HG03469 (cell line): ENCODE measurements at regions not wholly inside any gene's neighbourhood (a gene's known extent, or its start where the extent isn't known, plus 50 kb on each side); places are given as distances from the start of the nearest gene placed in this dataset.
"Not testable (repeated sequence)": the region's sequence is repeated elsewhere in the genome, so short reads cannot be mapped to it uniquely, and the experiment has no call there.

Experiments
- ATAC-seq: cut with Tn5 transposase; IDR thresholded peaks from one replicate; pipeline ENCODE4 v1.9.1; 2021; ENCODE audit warnings: mild to moderate bottlenecking, moderate library complexity, moderate number of reproducible peaks; ENCODE audit not compliant: unreplicated experiment

DNA sequence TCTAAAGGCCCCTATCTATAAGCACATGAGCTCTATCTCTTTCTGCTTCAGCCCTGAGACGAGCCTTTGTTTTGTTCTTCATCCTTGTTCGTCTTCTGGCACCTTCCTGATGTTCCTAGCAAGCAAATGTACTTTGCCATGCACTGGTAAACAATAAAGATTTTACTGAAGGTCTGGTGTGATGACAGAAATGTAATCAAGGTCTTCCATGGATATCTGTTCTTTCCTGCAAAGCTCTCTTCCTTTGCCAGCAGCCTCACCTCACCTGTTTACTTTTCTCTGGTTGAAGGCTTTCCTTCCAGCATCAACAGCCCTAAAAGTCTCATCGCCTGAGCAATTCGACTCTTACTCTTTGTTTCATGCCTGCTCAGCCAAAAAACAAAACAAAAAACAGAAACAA lies 330.3 kb downstream of the PCNX1 start:
- no peak for ATAC-seq

DNA sequence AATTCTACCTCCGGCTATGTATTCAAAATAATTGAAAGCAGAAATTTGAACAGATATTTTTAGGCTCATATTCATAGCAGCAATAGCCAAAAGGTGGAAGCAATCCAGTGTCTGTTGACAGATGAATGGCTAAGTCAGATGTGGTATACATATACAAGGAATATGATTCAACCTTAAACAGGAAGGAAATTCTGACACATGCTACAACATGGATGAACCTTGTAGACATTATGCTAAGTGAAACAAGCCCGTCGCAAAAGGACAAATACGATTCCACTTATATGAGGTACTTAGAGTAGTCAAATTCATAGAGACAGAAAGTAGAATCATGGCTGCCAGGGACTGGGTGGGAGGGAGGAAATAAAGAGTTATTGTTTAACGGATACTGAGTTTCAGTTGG lies 331.6 kb downstream of the PCNX1 start:
- no peak for ATAC-seq

DNA sequence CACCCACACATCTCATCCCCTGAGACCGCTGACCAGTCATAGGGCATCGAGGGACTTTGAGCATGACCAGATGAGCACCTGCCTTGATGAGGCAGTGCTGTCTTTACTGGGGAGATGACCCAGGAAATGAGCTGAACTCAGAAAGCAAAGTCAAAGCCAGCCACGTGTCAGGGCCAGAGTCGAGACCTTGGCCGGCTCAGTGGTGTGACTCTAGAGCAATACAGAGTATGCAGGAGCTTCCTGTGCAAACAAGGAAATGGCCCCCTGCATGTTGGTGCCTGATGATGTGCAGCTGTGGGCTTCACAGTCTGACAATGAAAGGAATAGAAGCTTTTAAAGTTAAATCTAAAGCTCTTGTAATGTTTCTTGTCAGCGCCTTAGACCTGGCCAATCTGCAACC lies 332.9 kb downstream of the PCNX1 start:
- no peak for ATAC-seq

DNA sequence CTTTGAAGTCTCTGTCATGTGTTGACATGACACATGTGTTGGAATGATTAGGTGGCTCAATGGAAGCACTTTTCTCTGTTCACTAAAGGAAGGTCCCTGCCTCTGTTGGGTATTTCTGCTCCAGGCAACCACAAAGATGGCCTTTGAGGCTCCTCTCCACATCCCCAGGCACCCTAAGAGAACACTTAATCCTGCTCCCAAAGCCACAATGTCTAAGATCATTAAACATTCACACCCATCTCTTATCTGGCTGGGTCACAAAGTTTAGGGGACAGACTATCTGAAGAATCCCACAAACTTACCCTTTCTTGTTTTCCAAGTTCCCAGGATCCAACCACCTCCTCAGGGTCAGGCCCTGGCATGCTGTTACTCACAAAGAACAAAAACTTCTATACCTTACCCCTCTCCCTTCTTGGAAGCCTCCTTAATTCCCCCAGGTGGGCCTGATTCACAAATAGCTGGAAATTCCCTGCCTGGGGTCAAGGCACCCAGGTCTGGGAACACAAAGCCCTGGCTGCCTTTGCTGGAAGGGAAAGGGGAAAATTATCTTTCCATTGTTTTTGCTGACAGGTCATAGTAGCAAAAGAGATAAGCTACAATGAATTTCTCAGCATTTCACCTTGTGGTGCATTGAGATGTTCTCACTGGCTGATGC lies 333.7 kb downstream of the PCNX1 start:
- no peak for ATAC-seq

DNA sequence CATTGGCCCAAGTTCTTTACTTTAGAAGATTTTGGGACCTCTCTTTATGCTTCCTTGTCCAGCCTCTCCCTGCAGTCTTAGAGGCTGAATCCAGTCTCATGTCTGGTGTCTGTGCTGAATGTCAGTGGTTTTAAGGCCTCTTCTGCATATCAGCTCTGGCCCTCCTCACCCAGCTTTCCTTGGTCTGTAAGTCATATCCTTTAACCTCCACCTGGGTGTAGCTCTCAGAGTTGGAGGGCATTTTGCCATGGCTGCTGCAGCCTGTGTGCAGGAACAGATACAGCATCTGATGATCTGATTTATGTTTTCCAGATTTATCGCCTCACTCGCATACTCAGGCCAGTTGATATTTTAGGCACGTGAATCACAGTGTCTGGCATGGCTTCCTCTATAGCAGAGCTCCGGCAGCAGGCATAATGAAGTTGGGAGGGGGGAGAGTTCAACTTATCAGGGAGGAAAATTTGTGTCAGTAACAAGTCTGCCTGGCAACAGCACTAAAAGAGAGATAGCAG lies 335.0 kb downstream of the PCNX1 start:
- no peak for ATAC-seq

DNA sequence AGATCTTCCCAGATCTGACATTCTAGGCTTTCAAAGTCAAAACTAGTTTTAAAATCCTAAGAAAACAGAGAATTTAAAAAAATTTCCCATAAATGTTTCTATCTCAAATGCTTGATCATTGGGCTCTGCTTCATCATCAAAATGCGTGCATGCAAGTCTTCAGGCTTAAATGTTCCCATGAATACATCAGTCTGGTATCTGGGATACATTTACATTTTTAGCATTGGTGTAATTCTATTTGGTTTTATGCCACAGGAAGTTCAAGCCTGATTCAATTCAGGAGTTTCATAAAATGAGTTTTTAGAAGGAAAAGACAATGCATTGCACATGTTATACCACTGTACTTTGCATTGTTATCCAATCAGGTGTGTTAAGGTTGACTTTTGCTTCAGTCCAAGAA lies 336.4 kb downstream of the PCNX1 start:
- ATAC-seq: no peak

DNA sequence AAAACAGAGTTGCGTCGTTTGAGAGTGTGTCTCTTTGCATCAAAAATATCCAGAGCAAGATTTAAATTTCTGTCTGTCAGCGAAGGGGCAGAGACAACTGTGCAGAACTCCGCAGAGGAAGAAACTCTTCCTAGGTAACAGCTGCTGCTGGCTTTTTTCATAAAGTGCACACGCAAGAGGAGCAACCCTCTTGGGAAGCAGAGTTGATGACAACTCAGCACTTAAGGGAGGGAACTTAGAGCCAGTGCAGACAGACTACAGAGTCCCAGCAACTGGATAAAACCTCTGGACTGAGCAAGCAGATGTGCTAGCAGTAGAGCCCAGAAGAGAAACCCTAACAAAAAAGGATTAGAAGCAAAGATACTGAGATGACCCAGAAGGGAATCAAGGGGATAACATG lies 337.1 kb downstream of the PCNX1 start:
- ATAC-seq: no peak

DNA sequence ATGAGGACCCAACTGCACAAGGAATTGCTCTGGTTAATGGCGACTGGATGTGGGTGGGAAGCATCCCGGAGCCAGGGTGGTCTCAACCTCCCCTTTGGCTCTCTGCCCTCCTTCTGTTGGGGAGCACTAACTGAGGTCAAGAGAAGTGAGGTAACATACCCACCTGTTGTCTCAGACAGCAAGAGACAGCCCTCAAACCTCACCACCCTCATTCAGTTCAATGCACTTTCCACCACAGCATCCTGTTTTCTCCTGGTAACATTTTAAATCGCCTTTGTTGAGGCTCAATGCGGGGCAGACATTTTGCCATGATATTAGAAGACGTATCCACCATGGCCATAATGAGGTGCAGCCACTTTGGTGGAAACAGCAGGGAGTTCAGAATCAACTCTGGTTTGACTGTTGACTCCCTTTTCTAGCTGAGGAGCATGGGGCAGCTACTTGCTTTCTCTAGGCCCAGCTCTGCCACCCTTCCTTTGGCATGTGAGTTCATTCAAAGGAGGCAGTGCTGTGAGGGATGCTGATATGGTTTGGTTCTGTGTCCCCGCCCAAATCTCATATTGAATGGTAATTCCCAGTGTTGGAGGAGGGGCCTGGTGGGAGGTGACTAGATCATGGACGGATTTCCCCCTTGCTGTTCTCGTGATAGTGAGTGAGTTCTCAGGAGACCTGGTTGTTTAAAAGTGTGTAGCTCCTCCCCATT lies 338.6 kb downstream of the PCNX1 start:
- no peak for ATAC-seq

DNA sequence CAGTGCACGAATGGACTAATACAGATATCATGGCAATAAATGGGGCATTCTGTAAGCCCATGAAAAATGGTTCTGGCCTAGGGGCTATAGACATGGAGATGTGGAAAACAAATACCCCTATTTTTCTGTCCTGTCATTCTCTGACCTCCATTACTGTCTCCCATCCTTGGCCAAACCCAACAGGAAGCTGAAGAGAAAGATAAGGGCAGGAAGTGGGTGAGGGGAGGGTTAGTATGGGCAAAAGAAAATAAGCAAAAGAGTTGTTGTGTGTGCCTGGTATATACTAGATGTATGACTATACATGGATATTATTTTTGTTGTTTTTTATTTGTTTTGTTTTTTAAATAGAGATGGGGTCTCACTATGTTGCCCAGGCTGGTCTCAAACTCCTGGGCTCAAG lies 339.3 kb downstream of the PCNX1 start:
- ATAC-seq: no peak

DNA sequence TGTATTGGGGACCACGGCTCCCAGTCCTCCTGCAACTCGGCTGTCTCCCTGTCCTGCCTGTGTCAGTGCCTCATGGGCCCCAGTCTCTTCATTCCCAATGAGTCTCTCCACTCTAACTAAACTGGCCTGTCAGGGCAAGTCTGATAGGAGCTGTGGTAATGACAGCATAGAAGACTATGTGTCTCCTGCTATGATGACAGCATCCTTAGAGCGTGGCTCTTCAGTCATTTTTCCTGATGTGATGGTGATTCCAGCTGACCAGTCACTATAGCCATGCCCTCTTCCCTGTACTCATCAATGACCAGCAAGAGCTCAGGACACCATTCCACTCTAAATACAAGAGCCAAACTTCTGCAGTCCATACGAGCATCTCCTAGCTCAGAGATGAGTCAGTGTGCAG lies 339.8 kb downstream of the PCNX1 start:
- ATAC-seq: no peak

DNA sequence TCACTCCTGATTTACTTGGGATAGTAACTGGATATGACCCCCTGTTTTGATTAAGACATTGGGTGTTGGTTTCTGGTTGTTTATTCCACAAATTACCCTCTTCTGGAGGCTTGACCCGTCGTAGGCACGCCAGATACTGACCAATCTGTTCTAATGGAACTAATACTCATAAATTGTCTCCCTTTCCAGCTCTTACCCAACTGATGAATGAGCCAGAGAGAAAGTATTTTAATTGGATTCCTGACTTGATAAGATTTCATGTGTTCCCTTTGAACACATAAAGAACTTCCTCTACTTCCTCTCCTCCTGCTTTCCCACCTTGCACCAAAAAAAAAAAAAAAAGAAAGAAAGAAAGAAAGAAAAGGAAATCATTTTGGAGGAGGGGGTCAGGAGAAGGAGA lies 340.9 kb downstream of the PCNX1 start:
- ATAC-seq: no peak

DNA sequence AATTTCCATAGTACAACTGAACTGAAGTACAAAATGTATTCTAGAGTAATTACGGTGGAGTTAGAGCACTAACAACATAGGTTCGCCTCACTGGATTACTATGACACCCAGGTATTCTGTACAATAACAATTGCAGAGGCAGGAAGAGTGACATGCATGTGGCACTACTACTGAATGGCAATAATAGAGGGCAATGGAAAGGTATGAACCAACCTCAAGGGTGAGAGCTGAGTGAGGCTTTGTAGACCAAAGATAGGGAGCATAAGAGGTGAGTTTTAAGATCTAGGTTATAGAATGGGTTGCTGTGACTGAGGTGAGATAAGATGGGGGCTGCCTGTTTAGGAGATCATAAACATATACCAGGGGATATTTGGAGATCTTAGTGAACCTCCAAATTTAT lies 343.1 kb downstream of the PCNX1 start:
- ATAC-seq: no peak

DNA sequence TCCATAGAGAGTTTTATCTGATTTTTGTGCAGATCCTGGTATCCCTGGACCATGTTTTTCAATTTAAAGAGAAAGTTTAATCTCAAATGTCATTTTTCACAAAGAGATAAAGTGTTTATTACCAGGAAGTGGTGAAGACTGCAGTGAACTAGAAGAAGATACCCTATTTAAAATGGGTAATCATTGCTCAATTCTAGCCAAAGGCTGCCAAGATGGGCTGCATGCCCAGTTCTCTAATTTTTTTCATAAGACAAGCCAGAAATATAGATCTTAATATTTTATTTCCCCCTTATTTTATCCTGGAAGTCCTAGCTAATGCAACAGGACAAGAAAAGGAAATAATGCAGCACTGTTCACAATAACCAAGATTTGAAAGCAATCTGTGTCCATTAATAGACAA lies 343.5 kb downstream of the PCNX1 start:
- no peak for ATAC-seq

DNA sequence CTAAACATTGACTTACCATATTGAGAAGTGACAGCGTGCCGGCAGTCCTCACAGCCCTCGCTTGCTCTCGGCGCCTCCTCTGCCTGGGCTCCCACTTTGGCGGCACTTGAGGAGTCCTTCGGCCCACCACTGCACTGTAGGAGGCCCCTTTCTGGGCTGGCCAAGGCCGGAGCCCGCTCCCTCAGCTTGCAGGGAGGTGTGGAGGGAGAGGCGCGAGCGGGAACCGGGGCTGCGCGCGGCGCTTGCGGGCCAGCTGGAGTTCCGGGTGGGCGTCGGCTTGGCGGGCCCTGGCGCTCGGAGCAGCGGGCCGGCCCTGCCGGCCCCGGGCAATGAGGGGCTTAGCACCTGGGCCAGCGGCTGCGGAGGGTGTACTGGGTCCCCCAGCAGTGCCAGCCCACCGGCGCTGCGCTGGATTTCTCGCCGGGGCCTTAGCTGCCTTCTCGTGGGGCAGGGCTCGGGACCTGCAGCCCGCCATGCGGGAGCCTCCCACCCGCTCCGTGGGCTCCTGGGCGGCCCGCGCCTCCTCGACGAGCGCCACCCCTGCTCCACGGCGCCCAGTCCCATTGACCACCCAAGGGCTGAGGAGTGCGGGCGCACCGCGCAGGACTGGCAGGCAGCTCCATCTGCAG lies 346.9 kb downstream of the PCNX1 start:
- not testable (repeated sequence) for ATAC-seq

DNA sequence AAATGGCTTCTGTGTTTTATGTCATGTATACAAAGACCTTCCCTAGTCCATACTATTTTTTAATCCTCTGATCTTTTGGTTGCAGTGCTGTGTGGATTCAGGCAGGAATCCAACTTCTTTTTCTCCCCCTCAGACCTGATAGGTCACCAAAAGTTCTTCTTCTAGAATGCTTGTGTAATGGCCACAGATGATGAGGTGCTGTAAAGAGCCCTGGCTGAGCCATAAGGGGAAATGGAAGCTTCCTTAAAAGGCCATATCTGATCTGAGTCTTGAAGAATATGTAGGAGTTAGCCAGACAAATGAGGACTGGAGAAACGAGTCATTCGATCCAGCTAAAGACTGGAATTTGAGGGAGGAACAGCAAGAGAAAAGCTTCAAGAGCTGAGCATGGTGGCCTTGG lies 353.9 kb downstream of the PCNX1 start:
- no peak for ATAC-seq

DNA sequence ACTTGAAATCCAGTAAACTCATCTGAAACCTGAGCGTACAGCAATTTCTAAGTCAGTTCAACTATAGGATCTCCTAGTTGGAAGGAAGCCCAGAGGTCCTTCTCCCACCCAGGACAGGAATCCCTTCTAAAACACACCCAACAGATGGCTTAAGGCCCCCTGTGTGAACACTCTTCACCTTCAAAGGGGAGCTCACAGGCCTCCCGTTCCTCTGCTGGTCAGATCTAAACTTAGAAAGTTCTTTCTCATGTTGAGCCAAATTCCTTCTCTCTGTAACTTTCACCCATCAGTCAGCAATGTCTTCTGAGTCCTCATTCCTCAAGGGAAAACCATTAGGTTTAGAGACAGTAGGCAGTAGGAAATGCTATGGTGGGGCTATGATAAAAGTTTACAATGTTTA lies 355.2 kb downstream of the PCNX1 start:
- no peak for ATAC-seq

DNA sequence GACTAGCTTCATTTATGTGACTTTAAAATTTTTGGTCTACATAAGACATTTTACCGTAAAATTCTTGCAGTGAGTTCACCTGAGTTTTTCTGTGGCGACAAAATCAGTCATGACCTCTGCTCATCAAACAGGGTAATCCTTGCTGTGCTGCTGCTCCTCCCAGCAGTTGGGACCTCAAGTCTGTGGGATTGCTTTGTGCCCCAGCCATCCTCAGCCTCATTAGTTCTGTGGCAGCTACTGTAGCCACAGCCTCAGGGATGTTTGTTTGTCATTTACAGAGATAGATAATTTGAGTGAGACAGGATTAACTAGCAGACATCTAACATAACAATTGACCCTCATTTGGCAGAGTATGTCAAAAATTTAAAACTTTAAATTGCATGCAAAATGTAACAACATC lies 357.0 kb downstream of the PCNX1 start:
- ATAC-seq: no peak

DNA sequence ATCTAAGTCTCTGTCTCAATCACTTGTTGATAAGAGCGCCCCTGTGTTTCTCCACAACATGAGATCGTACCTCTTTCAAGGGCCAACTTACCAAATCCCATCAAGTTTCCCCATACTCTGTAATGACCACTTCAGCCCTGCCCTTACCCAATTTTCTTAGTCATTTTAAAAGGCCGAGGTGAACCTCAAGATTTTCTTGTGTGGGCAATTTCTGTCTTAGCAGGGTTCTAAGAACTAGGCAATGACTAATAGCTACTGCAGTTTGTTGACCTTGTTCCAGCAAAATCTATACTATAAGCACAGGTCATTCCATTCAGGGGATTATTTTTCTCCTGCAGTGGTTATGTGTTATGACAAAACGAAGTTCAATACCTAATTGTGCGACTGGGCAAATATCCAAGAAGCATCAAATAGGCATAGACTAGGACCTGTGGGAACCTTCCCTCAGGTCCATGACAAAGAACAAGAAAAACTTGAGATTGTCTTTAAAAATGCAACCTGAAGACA lies 359.8 kb downstream of the PCNX1 start:
- ATAC-seq: no peak

DNA sequence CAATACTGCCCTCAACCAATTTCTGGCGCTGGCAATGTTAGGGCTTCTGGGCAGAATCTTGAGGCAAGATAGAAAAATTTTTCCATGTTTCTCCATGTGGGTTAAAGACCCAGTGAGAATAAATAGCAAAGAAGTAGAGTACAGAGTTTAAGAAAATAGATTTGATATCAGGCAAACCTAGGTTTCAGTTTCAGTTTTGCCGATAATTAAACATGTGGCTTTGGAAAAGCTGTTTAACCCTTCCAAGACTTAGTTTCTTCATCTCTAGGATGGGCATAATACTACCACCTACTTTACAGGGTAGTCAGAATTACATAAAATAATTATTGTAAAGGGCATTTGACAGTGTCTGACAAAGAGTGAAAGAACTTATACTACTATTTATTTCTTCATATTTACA lies 360.4 kb downstream of the PCNX1 start:
- no peak for ATAC-seq

DNA sequence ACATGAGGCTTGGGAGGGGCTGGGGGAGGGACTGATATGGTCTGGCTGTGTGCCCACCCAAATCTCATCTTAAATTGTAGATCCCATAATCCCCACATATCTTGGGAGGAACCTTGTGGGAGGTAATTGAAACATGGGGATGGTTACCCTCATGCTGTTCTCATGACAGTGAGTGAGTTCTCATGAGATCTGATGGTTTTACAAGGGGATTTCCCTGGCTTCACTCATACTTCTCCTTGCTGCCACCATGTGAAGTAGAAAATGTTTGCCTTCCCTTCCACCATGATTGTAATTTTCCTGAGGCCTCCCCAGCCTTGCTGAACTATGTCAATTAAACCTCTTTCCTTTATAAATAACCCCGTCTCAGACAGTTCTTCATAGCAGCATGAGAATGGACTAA lies 362.9 kb downstream of the PCNX1 start:
- no peak for ATAC-seq

DNA sequence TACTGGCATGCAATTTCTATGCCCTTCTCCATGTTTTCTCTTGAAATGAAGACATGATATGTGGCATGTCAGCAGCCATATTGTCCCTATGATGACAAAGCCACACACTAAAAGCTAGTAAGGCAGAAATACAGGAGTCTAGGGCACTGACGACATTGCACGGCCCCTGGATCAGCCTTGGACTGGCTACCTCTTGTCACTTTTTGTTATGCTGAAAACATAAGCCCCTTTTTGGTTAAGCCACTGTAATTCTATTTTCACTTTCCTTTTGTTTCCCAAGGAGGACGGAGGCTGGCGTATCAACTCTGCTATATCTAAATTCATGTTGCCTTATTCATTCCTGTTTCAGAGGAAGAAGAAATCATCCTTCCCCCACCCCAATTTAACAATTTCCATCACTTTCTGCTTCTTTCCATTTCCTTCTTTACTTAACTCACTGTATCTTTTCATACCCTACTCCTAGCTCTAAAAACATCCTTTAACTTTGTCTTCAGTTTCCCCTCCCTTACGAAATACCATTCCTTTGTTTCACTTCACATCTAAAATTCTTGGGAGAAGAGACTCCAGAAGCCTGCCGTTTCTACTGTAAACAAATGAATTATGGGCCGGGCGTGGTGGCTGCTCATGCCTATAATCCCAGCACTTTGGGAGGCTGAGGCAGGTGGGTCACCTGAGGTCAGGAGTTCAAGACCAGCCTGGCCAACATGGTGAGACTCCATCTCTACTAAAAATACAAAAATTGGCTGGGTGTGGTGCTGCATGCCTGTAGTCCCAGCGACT lies 364.1 kb downstream of the PCNX1 start:
- ATAC-seq: no peak
